Uterus (tissue), 3 donors: ENCODE measurements at regions not wholly inside any gene's neighbourhood (a gene's known extent, or its start where the extent isn't known, plus 50 kb on each side); places are given as distances from the start of the nearest gene placed in this dataset.

Experiments
- DNase-seq, 2 donors: peaks; one replicate each; pipeline ENCODE4 v3.0.0-alpha.2; 2019 to 2020
- H3K27ac ChIP-seq, 2 donors: fragments of 200-600 bp; sonication (generic); 1 replicate in 1 of 2; 2 replicates in 1 of 2; pipeline ENCODE4 v1.5.1; 2016 to 2018
- H3K27me3 ChIP-seq, 2 donors: fragments of 200-600 bp; sonication (generic); one replicate each; pipeline ENCODE4 v1.5.1; 2018 to 2019; ENCODE audit warnings: control low read depth in 1 of 2
- H3K36me3 ChIP-seq, 2 donors: fragments of 200-600 bp; sonication (generic); one replicate each; pipeline ENCODE4 v1.5.1; 2019; ENCODE audit warnings: control low read depth in 1 of 2
- H3K4me1 ChIP-seq, 2 donors: fragments of 200-600 bp; sonication (generic); one replicate each; pipeline ENCODE4 v1.5.1; 2018 to 2019; ENCODE audit warnings: control low read depth in 1 of 2
- H3K4me3 ChIP-seq, 2 donors: fragments of 200-600 bp; sonication (generic); 1 replicate in 1 of 2; 2 replicates in 1 of 2; pipeline ENCODE4 v1.5.1; 2018 to 2019; ENCODE audit warnings: mild to moderate bottlenecking in 1 of 2
- H3K9me3 ChIP-seq, 2 donors: fragments of 200-600 bp; sonication (generic); one replicate each; pipeline ENCODE4 v1.5.1; 2019; ENCODE audit warnings: control low read depth in 1 of 2
- CTCF ChIP-seq, 4 experiments: fragments of 200-600 bp in 2 of 4; fragments of 450-650 bp in 2 of 4; sonication (generic) in 2 of 4; IDR thresholded peaks; one replicate each; pipeline ENCODE4 v1.5.1; 2016 to 2019; ENCODE audit warnings: antibody characterized with exemption in 4 of 4, mild to moderate bottlenecking in 2 of 4, moderate library complexity in 1 of 4
- POLR2A ChIP-seq, 2 donors: fragments of 450-650 bp; IDR thresholded peaks; one replicate each; pipeline ENCODE4 v1.6.1; 2016; ENCODE audit warnings: antibody characterized with exemption in 2 of 2, mild to moderate bottlenecking in 1 of 2, moderate library complexity in 1 of 2
- intact Hi-C: fragments of 100-400 bp; cut with DNase I; formaldehyde crosslinking; loops from one replicate; pipeline ENCODE4 v1.15.1; 2023; ENCODE audit warnings: low total_unique reads
- donor health status: DM: yes; HTN: yes; CAD: no.

- no peaks in the 10 kb centered on the region for H3K27me3 ChIP-seq
- TF ChIP-seq POLR2A (IDR thresholded peaks at IDR 0.05) (no peak), CTCF (IDR thresholded peaks at IDR 0.05) (no peak)
- H3K4me1 ChIP-seq: no peaks in the 10 kb centered on the region
- DNase-seq: no peak
- intact Hi-C loops: no loop called here
- H3K9me3 ChIP-seq: no peaks in the 10 kb centered on the region
- H3K36me3 ChIP-seq: no peaks in the 10 kb centered on the region
- no peak overlapping the region for H3K27ac ChIP-seq
- no peak overlapping the region for H3K4me3 ChIP-seq
Measured at GRCh38 chr12:77471801-77472200, 358.9 kb upstream of the NAV3 start.

- intact Hi-C loops: no loop called here
- H3K27ac ChIP-seq: no peak overlapping the region
- no peak for DNase-seq
- no peaks in the 10 kb centered on the region for H3K9me3 ChIP-seq
- H3K36me3 ChIP-seq: no peaks in the 10 kb centered on the region
- H3K4me1 ChIP-seq: no peaks in the 10 kb centered on the region
- no peak overlapping the region for H3K4me3 ChIP-seq
- no peaks in the 10 kb centered on the region for H3K27me3 ChIP-seq
- TF ChIP-seq POLR2A (IDR thresholded peaks at IDR 0.05) (no peak), CTCF (IDR thresholded peaks at IDR 0.05) (no peak)
Measured at GRCh38 chr12:77469578-77470333, 360.9 kb upstream of the NAV3 start.

- TF ChIP-seq CTCF (IDR thresholded peaks at IDR 0.05): no peak
- no peak for TF ChIP-seq POLR2A (IDR thresholded peaks at IDR 0.05)
- H3K4me3 ChIP-seq: no peak overlapping the region
- intact Hi-C loops: no loop called here
Measured at GRCh38 chr12:77442633-77443032, 377.3 kb upstream of the E2F7 start.

GRCh38 chr12:77439749-77440148 is 374.4 kb upstream of the E2F7 start:
- Histone ChIP-seq H3K27me3 (no peaks in the 10 kb centered on the region), H3K4me1 (no peaks in the 10 kb centered on the region), H3K36me3 (no peaks in the 10 kb centered on the region), H3K9me3 (no peaks in the 10 kb centered on the region), H3K27ac (no peak overlapping the region), H3K4me3 (no peak overlapping the region)
- no peak for DNase-seq
- TF ChIP-seq CTCF (IDR thresholded peaks at IDR 0.05) (no peak), POLR2A (IDR thresholded peaks at IDR 0.05) (no peak)
- intact Hi-C loops: no loop called here

More at GRCh38 chr12:77442633-77443032, 377.3 kb upstream of the E2F7 start:
- no peaks in the 10 kb centered on the region for H3K4me1 ChIP-seq
- no peak overlapping the region for H3K27ac ChIP-seq
- no peak for DNase-seq
- H3K27me3 ChIP-seq: no peaks in the 10 kb centered on the region
- H3K9me3 ChIP-seq: no peaks in the 10 kb centered on the region
- H3K36me3 ChIP-seq: no peaks in the 10 kb centered on the region

GRCh38 chr12:77438644-77439043 is 373.3 kb upstream of the E2F7 start:
- no peak overlapping the region for H3K4me3 ChIP-seq

More at GRCh38 chr12:77438644-77439043, 373.3 kb upstream of the E2F7 start:
- intact Hi-C loops: no loop called here
- H3K27ac ChIP-seq: no peak overlapping the region
- H3K27me3 ChIP-seq: no peaks in the 10 kb centered on the region
- H3K36me3 ChIP-seq: no peaks in the 10 kb centered on the region
- DNase-seq: no peak
- H3K4me1 ChIP-seq: no peaks in the 10 kb centered on the region
- no peak for TF ChIP-seq POLR2A (IDR thresholded peaks at IDR 0.05)
- TF ChIP-seq CTCF (IDR thresholded peaks at IDR 0.05): no peak
- no peaks in the 10 kb centered on the region for H3K9me3 ChIP-seq
